Adrenal gland (tissue), 5 donors: ENCODE measurements at regions not wholly inside any gene's neighbourhood (a gene's known extent, or its start where the extent isn't known, plus 50 kb on each side); places are given as distances from the start of the nearest gene placed in this dataset.

Experiments
- CTCF ChIP-seq, 6 experiments: fragments of 450-650 bp in 4 of 6; fragments of 200-600 bp in 2 of 6; sonication (generic) in 1 of 6; IDR thresholded peaks; 1 replicate in 5 of 6; 2 replicates in 1 of 6; pipeline versions ENCODE4 v1.5.1 to v1.8.0; 2016 to 2021; ENCODE audit warnings: antibody characterized with exemption in 6 of 6, mild to moderate bottlenecking in 2 of 6, moderate library complexity in 1 of 6
- POLR2A ChIP-seq, 2 donors: fragments of 450-650 bp; IDR thresholded peaks; one replicate each; pipeline ENCODE4 v1.6.1; 2017; ENCODE audit warnings: antibody characterized with exemption in 2 of 2, mild to moderate bottlenecking in 2 of 2, moderate library complexity in 1 of 2
- donor health status: DM: no; HTN: no; CAD: no.

- TF ChIP-seq CTCF (IDR thresholded peaks at IDR 0.05) (no peak), POLR2A (IDR thresholded peaks at IDR 0.05) (no peak)
Measured at GRCh38 chr16:86095131-86095752, 196.3 kb downstream of the IRF8 start.
